GM21381 (cell line): ENCODE measurements at regions not wholly inside any gene's neighbourhood (a gene's known extent, or its start where the extent isn't known, plus 50 kb on each side); places are given as distances from the start of the nearest gene placed in this dataset.

Source experiments
- ATAC-seq: cut with Tn5 transposase; IDR thresholded peaks from one replicate; pipeline ENCODE4 v1.9.1; 2021; ENCODE audit warnings: mild to moderate bottlenecking, moderate library complexity; ENCODE audit not compliant: unreplicated experiment

DNA sequence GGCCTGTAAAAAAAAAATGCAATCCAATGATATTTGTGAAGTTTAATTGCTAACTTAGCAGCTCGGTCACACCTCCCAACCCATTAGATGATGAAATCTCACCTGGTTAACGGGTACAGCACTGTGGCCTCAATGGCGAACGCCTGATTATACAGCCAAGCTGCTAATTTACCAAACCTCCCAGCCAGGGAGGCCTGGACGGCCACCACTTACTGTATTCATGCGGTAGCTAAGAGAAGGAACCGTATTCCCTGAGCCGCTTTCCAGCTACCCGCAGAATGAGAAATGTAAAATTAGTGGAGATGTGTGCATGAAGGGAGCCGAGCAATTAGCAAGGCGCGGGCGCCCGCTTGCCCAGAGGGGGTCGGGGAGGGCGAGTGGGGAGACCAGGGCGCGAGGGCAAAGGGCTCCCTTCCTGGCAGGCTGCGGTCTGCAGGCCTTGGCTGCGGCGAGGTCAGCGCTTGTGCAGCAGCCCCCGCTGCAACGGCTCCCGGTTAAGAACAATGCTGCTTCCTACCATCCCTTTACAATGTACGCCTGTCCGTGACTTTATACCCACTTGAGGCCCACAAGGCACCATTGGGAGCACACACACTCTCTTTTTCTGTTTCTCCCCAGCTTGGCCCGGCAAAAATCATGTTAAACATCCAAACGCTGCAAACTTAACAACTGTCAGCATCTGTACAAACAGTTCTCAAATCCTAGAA lies 70.4 kb upstream of the TBCA start:
- no peak for ATAC-seq

DNA sequence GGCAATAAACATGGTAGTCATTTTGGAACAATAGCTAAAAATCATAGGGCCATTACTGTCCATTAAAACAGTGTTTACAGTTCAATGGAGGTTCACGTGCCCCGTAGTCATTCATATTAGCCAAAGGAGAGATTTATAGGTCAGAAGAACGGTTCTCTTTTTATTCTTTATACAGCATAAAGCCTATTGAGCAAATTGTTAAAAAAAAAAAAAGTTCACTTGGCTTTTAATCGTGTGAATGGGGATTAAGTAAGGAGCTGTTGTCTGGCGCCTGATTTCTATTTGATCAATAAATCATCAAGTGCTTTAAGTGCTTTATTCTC lies 69.1 kb upstream of the TBCA start:
- ATAC-seq = no peak

DNA sequence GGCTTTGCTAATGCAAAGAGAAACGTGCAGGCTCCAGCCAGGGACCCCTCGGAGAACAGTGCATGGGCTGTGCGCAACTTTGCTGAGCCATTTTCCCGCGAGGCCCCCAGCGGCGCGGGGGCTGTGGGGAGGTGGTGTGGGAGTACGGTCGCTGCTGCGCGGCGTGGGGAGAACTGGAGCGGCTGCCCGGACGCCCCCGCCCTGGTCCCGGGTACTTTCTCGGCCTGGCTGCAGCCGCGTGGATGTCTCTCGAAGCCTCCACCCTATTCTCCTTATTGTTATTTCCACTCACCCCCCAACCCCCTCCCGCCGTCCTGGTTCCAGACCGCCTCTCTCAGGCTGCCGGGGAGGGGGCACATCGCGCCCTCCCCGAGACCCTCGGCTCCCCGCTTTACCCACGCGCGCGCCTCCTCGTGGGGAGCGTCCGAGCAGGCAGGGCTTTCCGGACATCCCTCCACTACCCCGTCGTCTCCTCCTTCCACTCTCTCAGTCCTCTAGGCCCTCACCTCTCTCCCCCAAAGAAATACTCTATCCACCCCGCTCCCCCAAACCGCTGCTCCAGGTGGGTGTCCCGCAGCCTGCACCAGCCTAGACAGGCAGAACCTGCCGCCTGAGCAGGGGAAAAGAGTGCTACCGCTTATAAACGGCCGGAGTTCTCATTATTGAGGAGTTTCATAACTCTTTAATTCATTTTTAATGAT lies 68.6 kb upstream of the TBCA start:
- ATAC-seq = no peak

DNA sequence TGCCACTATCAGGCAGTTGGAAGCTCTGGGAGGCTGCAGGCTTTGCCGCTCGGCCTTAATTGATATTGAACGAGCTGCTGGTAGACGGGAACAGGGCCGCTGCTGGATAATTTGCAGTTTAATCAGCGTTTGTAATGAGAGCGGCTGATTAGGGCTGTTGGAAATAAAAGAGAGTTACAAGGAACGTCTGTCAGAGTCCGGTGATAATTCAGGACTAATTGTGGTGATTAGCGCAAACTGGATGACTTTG lies 68.2 kb upstream of the TBCA start:
- no peak for ATAC-seq

DNA sequence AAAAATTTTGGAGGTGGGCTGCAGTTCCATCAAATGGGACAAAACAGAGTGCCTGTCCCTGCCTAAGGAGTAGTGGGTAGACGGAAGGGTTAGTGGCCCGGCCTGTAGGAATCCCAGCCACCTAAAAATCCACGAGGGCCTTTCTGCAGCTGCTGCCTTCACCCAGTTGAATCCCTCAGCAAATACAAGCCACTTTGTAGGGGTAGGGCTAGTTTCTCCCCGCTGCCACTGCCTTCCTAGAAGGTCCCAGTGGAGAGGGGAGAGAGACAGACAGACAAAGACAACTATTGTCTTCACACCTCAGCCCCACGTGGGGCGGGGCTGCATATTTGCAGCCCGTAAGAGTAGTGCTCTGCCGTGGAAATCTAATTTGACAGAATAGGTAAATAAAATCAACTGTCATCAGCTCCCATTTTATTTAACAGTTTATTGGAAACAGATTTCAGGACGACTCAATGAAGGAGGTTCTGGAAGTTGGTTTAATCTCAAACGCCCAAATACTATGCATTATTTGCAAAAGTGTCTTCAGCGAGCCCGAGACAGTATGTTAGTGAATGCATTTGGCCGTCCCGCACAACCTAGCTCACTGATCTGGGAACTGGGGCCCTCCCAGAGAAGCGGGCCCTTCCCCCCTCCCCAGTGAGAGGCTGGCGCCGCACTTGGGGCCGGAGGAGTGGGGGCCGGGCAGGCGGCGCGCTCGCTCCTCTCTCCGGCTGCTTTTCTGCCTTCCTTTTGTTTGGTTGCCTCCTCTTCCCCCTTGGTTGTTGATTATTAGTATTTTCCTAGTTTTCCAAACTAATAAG lies 67.6 kb upstream of the TBCA start:
- ATAC-seq = no peak

DNA sequence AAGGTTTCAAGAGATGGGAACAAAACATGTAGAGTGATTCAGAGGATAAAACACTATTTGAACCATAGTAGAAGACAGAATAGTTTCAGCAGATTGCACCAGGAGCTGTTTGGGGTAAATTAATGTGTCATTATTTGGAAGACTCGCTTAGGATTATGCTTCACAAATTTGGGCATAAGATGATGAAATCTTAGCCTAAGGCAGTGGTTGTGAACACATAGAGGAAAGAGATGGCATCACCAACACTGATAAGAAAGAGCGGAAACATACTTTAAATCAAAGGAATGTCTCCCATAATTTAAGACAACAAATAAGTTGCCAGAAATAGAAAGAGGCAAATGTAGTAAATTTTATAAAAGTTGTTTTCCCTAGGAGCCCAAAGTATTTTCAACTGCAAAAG lies 66.1 kb upstream of the TBCA start:
- ATAC-seq = no peak

DNA sequence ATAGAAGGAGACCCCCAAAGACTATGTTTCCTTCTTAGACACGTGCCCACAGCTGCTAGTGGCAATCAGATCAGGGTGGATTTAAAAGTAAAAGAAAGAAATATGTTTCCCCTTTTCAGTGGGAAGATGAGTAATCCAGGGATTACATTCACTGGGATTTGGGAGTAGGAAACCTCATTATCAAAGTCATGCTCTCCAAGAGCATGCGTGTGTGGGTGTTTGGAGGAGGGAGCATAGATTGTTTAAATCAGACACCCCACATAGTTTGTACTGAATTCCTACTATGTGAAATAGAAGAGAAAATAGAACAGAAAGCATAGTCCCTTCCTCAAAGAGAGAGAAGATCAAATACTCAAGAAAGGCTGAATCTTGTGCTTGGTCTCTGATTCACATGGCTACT lies 65.5 kb upstream of the TBCA start:
- no peak for ATAC-seq

DNA sequence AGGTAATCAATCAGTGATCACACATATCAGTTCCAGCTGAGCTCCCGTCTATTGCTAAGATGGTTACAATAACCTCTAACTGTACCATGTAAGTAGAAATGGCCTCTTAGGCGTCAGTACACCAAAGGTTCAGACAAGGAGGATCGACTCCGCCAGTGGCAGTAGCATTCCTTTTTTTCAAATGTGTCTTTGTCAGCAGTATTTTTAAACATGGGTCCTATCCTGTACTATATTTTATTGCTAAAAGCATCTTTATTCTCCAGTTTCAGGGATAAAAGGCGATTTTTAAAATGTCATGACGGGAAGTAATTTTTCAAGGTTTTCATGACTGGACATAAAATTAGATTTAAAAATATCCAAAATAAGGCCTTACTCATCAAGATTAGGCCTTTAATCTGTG lies 64.8 kb upstream of the TBCA start:
- no peak for ATAC-seq

DNA sequence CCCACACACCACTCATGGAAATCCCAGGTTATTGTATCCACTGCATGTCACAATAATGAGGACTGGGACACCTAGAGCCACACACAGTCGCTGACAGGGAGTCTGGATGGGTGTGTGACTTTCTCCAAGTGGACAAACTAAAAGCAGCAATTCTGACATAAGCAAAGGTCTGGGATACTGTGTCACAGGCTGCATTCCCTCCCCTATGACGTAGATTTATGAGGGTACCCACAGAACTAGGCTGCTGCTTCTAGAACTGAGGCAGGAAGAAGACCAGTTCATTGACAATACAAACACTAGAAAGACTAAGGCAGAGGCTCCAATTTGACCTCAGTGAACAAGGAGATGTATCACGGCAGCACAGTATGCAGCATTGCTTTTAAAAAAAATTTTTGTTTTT lies 63.6 kb upstream of the TBCA start:
- no peak for ATAC-seq

DNA sequence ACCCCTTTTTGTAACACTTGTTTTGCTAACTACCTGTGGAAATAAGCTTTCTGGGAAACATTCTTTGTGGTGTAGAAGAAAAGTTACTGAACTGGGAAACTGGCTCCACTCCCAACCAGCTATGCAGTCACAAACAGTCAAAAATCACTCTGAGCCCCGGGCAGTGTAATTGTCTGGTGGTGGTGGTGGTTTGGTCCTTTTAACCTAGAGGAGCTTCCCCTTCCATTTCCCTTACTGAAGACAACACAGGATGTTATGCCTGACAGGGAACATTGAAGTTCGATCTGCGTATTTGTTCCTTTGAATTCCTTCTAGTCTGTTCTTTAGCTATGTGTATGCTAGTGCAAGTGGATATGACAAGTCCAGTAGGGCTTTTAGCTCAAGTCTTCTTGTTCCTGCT lies 56.8 kb upstream of the TBCA start:
- ATAC-seq = no peak

DNA sequence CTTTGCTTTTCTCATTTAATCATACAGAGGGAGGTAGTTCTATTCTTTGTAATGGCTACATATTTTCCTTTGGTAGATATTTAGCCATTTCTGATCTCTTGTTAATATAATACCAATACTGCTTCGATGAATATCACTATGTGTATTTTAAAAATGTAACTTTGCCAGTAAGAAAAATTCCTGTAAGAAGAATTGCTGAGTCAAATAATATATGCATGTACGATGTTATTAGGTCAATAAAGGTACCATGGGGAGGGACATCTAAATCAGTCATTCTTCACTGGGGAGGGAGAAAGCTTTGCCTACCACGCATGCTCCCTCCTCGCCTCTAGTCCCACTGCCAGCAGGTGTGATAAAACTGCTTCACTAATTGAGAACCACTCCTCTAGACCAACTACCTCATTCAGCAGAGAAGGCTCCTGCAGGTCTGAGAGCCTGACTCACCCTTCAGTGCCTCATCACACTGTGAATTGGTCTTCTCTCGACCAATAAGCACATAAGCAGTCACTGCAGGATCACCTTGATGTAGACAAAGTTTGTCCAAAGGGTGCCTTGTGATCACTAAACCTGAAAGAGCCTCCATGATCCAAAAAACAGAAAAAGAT lies 56.1 kb upstream of the TBCA start:
- ATAC-seq = no peak

DNA sequence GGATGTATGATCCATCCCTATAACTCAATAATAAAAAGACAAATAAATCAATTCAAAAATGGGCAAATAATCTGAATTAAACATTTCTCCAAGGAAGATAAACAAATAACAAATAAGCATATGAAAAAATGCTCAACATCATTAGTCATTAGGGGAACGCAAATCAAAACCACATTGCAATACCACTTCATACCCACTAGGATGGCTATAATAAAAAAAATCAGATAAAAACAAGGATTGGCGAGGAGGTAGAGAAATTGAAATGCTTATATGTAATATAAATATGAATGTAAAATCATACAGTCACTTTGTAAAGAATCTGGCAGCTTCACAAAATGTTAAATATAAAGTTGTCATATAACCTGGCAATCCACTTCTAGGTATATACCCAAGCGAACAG lies 52.3 kb upstream of the TBCA start:
- ATAC-seq = no peak
